Mucosa of gallbladder (tissue), 1 donor: ENCODE measurements at regions not wholly inside any gene's neighbourhood (a gene's known extent, or its start where the extent isn't known, plus 50 kb on each side); places are given as distances from the start of the nearest gene placed in this dataset.
A peak's percentile ranks its signal among the peaks of the same experiment; 100 is the strongest.
"Not testable (repeated sequence)": the region's sequence is repeated elsewhere in the genome, so short reads cannot be mapped to it uniquely, and the experiment has no call there.

ENCODE experiments used
- DNase-seq: peaks from one replicate; pipeline ENCODE4 v3.0.0-alpha.2; 2020; ENCODE audit warnings: low spot score
- donor health status: DM: no; HTN: no; CAD: no.

GRCh38 chr13:110044551-110045111 is 258.2 kb upstream of the IRS2 start:
- no peak for DNase-seq

DNA sequence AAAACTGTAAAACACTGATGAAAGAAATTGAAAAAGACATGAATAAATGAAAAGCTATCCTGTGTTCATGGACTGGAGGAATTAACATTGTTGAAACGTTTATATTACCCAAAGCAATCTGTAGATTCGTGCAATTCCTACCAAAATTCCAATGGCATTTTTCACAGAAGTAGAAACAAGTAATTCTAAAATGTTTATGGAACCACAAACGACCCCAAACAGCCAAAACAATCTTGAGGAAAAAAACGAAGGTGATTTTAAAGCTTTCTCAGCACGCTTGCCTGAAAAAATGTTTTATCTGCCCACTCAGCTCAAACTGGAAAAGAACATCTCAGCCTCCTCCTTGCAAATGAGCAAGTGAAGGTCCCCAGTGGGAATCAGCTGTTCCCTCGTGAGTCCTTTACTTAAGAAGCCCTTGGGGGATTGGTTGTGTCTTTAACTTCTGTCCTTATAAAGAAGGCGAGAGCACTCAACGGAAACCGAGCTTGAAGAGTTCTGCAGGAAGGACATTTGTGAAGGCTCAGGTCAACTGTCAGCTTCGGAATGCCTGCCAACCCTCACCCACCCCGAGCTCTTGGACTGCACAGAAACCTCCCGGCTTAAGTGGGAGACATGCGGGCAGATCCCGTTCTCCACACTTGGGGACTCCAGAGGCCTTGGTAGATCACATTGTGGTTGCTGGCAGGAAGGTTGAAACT is 256.0 kb upstream of the IRS2 start:
- DNase-seq = no peak

DNA sequence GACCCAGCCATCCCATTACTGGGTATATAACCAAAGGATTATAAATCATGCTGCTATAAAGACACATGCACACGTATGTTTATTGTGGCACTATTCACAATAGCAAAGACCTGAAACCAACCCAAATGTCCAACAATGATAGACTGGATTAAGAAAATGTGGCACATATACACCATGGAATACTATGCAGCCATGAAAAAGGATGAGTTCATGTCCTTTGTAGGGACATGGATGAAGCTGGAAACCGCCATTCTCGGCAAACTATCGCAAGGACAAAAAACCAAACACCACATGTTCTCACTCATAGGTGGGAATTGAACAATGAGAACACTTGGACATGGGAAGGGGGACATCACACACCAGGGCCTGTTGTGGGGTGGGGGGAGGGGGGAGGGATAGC is 255.3 kb upstream of the IRS2 start:
- not testable (repeated sequence) for DNase-seq

DNA sequence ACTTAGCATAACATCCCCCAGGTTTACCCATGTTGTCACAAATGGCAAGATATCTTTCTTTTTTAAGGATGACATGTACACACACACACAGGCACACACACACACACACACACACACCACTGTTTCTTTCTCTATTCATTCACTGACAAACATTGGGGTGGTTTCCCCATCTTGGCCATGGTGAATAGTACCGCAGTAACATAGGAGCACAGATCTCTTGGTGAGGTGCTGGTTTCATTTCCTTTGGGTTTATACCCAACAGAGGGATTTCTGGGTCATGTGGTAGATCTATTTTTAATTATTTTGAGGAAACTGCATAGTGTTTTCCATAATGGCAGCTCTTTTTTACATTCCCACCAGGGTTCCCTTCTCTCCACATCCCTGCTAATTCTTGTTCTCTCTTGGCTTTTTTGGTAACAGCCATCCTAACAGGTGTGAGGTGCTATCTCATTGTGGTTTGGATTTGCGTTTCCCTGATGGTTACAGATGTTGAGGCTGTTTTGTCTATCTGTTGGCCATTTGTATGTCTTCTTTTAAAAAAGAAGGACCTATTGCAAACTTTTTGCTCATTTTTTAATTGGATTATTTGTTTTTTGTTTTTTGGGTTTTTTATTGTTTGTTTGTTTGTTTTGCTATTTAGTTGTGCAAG is 251.7 kb upstream of the IRS2 start:
- no peak for DNase-seq

DNA sequence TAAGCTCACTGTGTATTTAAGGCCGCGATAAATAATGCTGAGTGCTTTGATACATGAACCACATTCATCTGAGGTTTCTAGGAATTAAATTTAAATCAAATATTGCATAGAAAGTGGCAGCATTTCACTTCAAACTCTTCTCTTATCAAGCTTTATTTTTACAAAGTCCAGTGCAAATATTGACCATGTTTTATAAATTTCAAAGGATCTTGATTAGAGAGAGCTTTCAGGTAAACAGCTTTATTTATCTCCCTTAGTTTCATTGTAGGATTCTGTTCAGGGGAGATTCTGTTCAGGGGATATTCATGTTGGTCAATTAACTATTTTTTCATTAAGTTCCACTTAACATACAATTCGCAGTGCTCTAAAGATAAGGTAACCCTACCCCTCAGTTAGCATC is 249.7 kb upstream of the IRS2 start:
- DNase-seq = no peak

DNA sequence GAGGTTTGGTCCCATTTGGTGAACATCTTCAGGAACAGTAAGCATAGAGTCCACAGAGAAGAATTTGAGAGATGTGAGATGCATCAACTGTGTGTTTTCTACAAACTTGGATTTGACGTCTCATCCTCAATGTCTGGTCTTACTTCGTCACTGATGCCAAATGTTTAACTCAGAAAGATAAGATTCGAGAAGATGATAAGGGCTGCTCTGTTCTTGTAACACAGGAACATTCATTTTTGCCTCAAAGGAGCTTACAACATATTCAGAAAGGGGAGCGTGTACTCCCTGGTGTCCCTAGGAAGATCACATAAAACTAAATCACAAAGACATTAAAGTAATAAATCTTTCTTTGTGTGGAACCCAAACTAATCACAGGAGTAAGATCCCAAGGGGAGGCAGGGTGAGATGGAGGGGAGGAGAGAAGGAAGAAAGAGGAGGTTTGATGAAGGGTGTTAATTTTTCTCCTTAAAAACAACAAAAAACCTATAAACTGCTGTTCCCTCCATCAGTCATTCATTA is 247.7 kb upstream of the IRS2 start:
- DNase-seq = no peak

DNA sequence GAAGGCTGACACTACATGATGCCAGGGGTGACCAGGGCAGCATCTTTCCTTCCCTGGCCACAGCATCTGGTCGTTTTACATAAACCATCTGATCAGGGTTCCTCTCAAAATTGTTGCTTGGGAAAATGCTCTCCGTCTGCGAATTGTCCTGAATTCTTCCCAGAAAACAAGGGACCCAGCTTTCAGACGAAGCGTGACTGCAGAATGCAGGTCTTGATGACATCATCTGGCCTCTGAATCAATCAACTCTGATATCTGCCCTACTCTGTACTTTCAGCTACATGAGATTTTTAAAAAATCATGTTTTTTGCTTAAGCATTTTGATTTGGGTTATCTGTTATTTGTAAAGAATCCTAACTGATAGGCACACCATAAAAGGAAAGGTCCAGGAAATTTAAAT is 246.6 kb upstream of the IRS2 start:
- DNase-seq = no peak

DNA sequence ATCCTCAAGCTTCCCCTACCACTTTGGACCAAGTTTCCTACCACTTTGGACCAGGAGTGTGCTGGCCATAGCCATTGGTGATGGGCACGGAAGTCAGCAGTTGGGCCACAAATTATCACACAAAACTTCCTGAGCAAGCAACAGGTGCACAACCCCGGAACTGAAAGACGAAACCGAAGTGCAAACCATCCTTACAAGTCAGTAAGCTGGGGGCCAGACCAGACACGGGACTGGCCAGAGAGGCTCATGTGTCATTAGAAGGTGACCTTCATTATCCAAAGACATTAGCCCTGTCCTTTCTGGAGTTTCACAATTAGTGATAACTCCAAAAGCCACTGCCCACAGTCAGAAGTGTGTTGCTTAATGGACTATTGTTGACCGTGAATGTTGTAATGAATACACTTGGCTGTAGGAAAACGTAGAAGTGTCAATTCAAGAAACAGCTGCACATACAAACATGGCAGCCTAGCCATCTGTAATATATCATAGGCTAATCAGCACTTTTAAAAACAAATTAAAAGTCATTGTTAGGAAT is 244.1 kb upstream of the IRS2 start:
- DNase-seq = no peak

DNA sequence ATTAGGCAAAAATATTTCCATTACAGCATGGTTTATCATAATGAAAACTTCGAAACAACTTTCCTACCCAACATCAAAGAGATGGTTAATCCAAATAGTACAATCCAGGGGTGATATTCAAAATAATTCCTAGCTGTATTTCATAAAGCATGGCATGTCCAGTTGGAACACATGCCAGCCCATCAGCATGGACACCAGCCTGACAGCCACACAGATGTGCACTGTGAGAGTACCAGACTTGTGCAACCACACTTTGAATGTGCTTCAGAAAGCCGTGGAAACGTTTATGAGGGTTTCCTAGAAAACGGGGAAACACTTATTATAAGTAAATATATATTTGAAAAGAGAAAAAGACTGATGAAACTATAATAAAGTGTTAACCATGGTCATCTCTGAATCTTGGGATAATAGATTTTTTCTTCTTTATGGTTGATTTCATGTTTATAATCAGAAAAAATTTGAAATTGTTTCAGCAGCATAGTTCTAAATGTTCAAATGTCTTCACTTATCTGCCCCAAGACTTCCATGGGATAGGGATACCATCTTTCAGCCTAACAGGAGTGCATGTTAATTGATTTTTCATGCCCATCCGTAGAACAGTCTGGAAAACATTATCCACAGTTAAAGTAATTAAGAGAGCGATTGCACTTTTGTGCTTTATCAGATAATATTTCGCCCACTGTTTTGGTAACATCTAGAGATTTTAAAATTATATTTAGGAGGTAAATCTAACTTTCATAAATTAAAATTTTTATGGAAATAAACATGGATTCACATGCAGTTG is 242.6 kb upstream of the IRS2 start:
- DNase-seq = no peak

DNA sequence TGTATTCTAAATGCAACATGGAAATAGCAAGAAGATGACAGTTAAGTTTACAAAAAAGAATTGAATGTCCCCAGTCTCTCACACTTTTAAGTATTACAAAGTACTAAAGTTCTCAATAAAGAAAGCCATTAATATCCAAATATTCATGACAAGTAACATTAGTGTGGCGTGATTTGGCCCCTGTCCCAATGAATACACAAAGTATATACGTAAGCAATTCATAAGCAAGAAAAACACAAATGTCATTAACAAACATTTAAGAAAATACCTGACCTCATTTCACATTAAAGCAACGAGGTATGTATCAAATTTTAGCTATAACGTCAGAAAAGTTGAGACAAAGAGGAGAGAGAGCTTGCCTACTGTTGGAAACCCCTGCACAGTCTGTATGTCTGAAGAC is 241.9 kb upstream of the IRS2 start:
- no peak for DNase-seq

- DNase-seq = no peak
Measured at GRCh38 chr13:110027470-110028240, 241.3 kb upstream of the IRS2 start.

DNA sequence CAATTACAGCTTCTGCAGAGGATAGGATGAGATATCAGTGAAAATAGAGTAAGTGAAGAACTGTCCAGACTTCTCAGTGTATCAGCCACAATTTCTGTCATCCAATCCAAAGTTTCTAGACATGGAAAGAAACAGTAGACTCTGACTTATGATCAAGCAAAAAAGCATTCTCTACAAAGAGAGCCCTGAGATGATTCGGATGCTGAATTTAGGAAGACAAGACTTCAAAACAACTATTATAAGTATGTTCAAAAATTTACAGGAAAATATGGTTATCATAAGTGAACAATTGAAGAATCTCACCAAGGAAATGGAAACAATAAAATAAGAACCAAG is 238.2 kb upstream of the IRS2 start:
- no peak for DNase-seq

DNA sequence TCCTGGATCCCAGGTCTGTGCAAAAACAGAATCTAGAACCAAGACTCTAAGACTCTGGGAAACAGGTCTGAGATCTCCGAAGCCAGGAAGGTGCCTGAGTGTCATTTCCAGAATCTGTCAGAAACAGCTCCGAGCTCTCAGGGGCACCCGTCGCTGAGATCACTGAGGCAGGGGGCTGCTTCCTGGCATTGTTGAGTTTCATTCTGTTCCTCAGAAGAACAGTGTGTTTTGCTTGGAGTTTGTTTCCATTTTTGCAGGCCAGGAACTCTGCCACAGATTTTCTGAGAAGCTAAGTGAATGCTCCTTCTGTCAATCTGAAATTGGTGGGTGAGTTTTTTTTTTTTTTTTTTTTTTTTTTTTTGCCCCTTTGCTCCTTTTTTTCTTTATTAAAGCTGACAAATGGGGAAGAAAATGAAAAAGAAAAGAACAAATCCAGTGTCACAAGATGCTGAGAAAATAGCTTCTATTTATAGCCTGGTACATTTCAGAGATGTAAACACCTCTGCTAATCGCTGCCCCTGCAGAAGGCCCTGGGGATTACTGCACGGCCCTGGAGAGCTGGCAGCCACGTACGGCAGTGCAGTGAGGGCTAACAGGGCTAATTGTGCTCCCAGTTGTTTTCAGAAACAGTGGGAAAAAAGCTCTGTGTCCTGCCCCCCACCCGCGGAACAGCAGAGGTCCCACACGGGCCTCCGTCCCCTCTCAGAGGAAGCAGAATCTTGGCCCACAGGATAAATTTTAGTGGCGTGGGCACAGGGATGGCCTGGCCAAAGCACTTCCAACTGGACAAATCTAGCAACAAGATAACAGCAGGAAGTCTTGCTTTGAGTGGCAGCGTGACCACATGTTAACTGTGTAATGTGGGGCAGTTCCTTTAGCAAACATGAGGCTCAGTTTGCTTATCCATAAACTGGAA is 237.6 kb upstream of the IRS2 start:
- DNase-seq = no peak

- no peak for DNase-seq
Measured at GRCh38 chr13:110018009-110018408, 231.6 kb upstream of the IRS2 start.

GRCh38 chr13:110017379-110017778 is 231.0 kb upstream of the IRS2 start:
- DNase-seq = no peak

- peak; percentile 26 for DNase-seq
Measured at GRCh38 chr13:110015253-110015652, 228.9 kb upstream of the IRS2 start.

DNA sequence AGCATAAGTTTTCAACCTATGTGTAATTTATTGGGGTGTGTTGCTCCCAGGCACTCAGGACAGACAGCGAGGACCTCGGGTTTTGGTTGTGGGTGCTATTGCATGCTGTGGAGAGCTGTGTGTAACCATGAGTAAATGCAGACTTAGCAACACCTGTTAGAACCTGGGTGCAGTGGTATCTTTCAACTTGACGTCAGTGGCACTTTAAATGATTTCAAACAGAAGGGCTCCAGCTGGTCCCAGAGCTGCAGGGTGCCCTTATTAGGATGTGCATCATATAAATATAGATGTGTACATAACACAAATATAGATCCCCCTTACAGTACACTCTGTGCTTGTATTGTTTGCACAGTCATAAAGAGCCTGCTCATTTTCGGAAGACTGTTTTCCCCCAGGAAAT is 228.3 kb upstream of the IRS2 start:
- DNase-seq = no peak

- no peak for DNase-seq
Measured at GRCh38 chr13:110012102-110012739, 225.8 kb upstream of the IRS2 start.

DNA sequence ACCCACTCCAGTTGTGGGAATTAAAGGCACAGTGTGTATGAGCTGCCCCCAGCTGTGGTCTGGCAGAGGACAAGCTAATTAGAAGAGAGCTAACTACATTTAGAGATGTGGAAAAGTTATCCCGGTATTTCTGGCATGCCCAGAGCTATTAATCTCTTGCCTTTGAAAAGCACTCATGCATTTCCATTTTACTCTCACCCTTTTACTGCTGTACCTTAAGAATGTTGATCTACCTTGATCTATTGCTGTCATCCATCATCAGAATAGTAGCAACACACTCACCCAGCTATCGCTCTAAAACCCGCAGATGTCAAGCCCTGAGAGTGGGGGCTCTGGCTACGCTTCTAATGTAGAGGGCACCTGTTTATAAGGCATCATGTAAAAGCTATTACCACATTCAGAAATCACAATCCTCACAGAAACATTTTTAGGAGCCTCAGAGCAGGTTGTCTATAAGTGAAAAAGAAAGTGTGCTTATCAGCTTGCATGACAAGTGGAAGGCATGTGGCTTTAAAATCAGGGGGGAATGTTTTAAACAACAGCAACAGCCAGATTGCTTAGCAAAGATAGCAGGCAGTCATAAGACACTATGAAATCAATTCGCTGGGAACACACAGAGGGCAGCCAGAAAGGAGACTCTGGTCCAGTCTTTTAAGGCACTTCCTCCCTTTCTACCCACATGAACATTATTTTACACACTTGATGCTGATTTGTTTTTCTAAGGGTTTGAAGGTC is 224.2 kb upstream of the IRS2 start:
- DNase-seq = no peak
